NCI-H2081 treated with DMSO at 0.1 percent for 48 hours (cell line): ENCODE measurements at regions not wholly inside any gene's neighbourhood (a gene's known extent, or its start where the extent isn't known, plus 50 kb on each side); places are given as distances from the start of the nearest gene placed in this dataset.

Experiments used
- DNase-seq: peaks from one replicate; lab custom pipeline; 2025; lab: John Stamatoyannopoulos, UW

- no peak for DNase-seq
These were observed 590.2 kb downstream of the EPHA4 start for GRCh38 chr2:220981926-220982325.

- no peak for DNase-seq
These were observed 586.5 kb downstream of the EPHA4 start for GRCh38 chr2:220985561-220985960.

DNA sequence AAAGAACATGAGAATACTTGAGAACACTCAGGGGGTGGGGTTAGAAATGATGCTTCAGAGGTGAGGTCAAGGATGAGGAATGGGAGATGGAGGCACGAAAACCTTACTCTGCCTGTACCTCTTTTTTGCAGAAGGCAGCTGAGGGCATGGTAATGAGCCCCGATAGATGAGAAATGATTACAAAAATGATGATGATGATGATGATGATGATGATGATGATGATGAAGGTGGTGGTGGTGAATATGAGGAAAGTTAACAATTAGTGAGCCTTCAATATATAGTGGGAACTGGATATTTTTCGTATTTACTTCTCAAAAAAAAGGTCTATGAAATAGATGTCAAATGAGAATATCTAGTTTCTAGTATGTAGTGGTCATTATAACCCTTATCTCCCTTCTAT, 584.3 kb downstream of the EPHA4 start:
- DNase-seq = no peak

- DNase-seq = no peak
These were observed 580.1 kb downstream of the EPHA4 start for GRCh38 chr2:220991972-220992371.

DNA sequence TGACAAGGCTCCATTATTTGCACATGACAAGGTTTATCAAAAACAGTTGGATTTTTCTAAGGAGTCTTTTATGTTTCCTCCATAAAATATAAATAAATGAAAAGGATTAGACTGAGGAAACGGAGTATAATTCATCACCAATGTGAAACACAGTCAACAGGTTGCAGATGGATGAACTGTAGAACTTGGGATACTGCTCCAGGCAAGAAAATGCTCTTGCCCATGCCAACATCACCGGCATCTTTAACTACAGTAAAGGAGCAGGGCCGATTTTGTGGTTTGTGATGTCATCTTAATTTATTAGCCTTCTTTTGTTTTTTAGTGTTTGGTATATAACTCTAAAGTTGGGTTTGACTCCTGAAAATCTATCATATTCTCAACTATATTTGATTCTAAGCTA, 577.3 kb downstream of the EPHA4 start:
- no peak for DNase-seq

DNA sequence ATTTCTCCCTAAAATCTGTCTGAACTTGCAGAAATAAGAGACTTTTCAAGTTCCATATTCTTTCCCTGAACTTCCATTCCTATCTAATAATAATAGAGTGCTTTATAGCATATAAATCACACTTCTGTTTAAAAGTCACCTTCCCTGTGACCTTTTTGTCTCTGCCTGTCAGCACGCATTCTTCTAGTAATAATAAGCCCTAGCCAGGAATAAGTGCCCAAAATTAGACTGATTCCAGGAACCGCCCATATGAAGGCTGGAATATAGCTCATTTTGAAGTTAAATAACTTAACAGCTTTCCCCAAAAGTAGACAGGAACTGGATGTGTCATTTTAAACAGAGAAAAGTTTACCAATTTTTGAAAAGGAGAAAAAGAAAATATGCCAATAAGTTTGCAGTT, 576.5 kb downstream of the EPHA4 start:
- DNase-seq = no peak

- no peak for DNase-seq
These were observed 573.9 kb downstream of the EPHA4 start for GRCh38 chr2:220998156-220998555.

- DNase-seq = no peak
These were observed 572.7 kb downstream of the EPHA4 start for GRCh38 chr2:220999356-220999755.

GRCh38 chr2:221001381-221001801, 570.7 kb downstream of the EPHA4 start:
- DNase-seq = no peak

DNA sequence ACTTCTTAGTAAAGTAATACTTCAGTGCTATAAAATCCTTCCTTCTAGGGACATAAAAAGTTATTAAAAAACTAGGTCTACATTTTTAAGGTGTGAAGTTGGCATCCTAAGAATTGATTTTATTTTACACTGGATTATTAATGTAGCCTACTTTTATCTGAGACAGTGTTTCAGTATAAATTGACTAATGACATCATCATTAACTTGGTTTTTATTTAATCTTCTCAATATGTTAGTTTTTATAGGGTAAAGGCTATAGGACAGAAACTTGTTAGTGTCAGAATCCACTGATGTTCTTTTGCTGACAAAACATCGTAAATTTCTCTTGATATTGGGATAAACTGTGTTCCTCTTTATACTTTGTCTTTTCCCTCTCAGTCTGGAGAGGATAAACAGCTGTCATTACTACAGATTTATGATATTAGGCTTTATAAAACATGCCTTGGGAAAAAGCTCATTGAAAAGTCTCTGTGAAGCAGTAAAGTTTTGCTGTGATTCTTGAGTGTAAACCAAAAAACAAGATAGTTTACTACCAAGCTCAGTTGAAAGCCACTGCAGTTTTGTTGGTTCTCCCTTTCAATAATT, 569.9 kb downstream of the EPHA4 start:
- DNase-seq = no peak

GRCh38 chr2:221005338-221005737, 566.8 kb downstream of the EPHA4 start:
- DNase-seq = no peak

DNA sequence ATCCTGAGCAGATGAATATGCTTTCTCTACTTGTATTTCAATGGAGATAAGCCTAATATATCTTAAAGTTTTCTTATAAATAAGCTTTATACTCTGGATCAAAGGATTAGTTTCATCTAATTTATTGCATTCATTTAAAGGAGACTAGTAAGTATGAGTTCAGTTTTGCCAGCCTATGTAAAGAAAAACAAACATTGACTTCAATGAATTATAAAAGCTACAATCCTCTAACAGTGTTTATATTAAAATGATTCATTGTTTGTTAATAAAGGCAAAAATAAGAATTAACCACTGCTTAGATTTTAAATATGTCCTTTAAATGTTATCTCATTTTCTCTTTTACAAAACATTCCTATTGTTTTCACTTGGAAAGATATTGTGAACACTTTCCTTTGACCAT, 566.0 kb downstream of the EPHA4 start:
- no peak for DNase-seq

DNA sequence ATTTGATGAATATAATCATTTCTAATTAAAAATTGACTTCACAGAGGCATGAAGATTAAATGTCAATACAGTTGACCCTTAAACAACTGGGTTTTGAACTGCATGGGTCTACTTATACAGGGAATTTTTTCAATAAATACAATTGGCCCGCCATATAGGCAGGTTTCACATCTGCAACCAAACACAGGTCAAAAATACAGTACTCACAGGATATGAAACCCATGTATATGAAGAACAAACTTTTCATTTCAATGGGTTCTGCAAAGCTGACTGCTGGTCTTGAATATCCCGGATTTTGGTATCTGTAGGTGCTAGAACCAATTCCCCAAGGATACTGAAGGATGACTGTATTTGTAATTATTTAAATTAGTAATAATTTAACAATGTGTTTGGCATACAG, 555.6 kb downstream of the EPHA4 start:
- DNase-seq = no peak

DNA sequence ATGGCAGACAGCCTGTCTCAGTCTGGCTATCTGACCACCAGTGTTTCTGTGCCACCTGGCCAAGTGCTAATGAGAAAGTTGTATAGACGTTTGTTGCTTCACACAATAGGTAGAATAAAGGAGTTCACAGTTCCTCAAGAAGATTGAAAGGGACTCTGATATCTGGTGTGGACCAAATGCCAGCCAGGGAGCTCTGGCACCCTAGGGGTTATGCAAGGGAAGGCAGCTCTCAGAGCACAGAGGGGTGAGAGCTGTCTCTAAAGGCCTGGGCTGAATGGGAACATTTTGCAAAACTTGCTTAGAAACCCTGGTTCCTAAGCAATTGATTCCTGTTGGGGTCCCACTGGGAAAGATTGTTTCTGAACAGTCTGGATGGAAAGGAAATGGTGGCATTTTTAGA, 553.8 kb downstream of the EPHA4 start:
- no peak for DNase-seq

DNA sequence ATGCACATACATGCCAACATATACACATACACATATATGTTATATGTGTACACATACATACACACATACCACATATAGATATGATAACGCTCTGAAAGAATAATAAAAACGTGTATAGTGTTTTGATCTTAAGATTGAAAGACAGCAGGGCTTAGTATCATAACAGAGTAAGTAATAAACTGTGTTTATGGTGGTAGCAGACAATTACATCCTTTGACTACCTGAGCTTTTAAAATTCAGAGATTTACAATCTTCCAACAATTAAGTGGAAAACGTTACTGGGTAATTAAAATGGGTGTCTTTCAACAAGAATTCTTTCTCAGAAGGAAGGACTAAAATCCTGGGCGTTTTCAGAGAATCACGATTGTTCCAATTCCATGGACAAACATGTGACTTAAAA, 552.4 kb downstream of the EPHA4 start:
- DNase-seq = no peak

DNA sequence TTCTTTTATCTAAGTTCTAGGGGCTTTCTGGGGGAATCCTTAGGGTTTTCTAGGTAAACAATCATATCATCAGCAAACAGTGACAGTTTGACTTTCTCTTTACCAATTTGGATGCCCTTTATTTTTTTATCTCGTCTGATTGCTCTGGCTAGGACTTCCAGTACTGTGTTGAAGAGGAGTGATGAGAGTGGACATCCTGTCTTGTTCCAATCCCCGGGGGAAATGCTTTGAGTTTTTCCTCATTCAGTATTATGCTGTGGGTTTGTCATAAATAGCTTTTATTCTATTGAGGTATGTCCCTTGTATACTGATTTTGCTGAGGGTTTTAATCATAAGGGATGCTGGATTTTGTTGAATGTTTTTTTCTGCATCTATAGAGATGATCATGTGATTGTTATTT, 549.5 kb downstream of the EPHA4 start:
- no peak for DNase-seq

- DNase-seq = no peak
These were observed 546.7 kb downstream of the EPHA4 start for GRCh38 chr2:221025398-221025797.

DNA sequence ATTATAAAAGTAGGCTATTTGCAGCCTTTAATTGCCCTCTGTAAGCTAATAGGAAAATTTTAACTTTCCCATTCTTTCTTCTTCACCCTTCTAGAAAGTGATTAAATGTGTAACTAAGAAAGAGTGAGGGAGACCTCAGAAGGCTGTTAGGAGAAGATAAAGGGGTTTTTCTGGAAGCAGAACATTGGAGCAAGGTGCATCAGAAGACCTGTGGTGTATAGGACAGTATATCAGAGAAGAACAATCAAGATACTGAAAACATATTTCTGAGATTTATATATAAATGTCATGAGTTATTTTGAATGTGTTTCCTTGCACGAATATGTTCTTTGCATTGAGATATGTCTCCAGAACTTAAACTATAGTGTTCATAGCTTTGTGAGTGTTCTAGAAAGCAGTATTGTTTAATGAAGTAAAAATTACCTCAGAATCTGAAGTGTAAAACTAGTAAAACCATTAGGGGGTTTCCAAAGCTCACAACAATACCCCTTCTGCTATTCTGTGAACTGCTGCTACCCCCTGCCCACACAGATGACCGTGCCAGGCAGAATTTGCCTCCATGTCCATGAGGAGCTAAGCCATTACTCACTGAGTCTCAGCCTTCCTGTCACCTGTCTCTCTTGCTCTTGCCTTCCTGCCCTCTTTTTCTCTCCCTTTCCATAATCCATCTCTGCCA, 537.9 kb downstream of the EPHA4 start:
- DNase-seq = no peak

DNA sequence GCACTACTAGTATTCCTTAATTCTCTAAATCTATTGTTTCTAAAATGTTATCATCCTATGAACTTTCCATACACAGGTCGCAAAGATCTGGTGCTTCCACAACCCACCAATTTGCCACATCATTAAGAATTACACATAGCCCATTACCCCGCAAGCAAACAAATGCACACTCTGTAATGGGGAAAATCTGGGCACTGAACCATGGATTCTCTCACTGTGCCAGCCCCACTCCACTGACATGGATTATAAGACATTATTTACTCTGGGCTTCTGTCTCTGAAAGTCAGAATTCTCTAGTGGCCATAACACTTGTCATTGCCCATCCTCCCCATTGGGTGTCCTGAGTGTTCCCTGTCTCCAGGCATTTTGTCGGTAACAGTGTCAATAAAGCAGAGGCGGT, 537.1 kb downstream of the EPHA4 start:
- peak; percentile 34 for DNase-seq

- no peak for DNase-seq
These were observed 529.2 kb downstream of the EPHA4 start for GRCh38 chr2:221042926-221043325.

DNA sequence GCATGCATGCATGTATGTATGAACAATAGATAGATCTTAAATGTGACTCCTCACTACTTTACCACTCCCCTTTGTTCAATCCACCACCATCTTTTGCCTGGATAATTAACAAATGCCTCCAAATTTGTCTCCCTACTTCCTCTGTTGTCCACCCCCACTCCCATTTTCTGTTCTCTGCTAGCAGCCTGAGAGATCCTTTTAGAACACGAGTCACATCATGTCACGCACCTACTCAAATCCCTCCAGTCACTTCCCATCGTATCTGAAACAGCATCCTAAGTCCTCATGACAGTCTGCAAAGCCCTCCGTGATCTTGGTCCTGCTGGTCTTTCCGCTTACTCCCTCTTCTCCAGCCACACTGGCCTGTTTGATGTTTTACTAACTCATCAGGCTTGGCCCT, 527.3 kb downstream of the EPHA4 start:
- DNase-seq = no peak

DNA sequence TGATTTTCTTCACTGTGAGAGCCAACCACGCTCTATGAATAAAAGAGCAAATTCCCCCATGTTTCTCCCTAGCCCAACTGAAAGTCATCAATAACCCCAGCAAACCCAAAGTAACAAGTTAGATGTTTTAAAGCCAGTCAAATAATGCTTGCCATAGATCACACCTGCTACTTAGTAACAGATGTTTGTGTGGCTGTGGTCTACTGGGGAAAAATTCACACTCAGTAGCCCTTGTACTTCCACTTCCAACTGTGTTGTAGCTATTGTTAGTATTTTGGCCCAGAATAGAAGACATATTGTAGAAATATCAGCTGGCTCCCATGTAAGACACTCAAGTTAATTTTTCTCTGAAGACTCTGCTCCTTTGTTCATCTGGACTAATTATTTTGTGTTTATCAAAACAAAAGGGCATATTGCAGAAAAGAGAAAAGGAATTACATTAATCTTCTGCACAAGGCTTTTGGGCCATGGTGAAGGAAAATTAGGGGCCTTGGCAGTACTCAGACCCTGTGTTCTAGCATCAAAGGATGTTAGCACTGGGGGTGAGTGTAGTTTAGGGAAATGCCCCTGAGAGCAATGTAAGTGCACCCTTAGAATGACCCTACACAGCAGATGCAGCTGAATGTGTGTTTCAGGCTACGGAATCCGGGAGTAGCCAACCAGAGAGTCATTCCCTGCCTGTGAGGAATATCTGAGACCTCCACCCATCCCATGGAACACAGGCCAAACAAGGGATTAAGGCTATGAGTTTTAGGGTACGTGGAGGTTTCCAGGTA, 521.9 kb downstream of the EPHA4 start:
- no peak for DNase-seq

GRCh38 chr2:221051162-221051561, 520.9 kb downstream of the EPHA4 start:
- DNase-seq = no peak
